Activated CD8-positive, alpha-beta memory T cell treated with anti-CD3 and anti-CD28 coated beads for 24 hours (primary cell): ENCODE measurements at regions not wholly inside any gene's neighbourhood (a gene's known extent, or its start where the extent isn't known, plus 50 kb on each side); places are given as distances from the start of the nearest gene placed in this dataset.
A peak's percentile ranks its signal among the peaks of the same experiment; 100 is the strongest.
"Not testable (repeated sequence)": the region's sequence is repeated elsewhere in the genome, so short reads cannot be mapped to it uniquely, and the experiment has no call there.

ENCODE experiments used
- DNase-seq: peaks from one replicate; pipeline ENCODE4 v3.0.0-alpha.2; 2020

- DNase-seq, result not testable (repeated sequence)
Observed at GRCh38 chr22:23437107-23437395, 143.0 kb downstream of the IGLL1 start.

GRCh38 chr22:23436354-23437106 lies 143.6 kb downstream of the IGLL1 start:
- not testable (repeated sequence) for DNase-seq

- DNase-seq, result not testable (repeated sequence)
Observed at GRCh38 chr22:23435186-23435585, 144.9 kb downstream of the IGLL1 start.

- not testable (repeated sequence) for DNase-seq
Observed at GRCh38 chr22:23434198-23434830, 145.8 kb downstream of the IGLL1 start.

- peak; percentile 71 for DNase-seq
Observed at GRCh38 chr22:23433127-23434005, 146.7 kb downstream of the IGLL1 start.

- not testable (repeated sequence) for DNase-seq
Observed at GRCh38 chr22:23432719-23433118, 147.4 kb downstream of the IGLL1 start.

- DNase-seq, result no peak
Observed at GRCh38 chr22:23431337-23432072, 148.6 kb downstream of the IGLL1 start.

- DNase-seq, result not testable (repeated sequence)
Observed at GRCh38 chr22:23424551-23425068, 155.5 kb downstream of the IGLL1 start.

- DNase-seq, result no peak
Observed at GRCh38 chr22:23424031-23424430, 156.1 kb downstream of the IGLL1 start.

- DNase-seq, result not testable (repeated sequence)
Observed at GRCh38 chr22:23422281-23422680, 157.8 kb downstream of the IGLL1 start.

- DNase-seq, result not testable (repeated sequence)
Observed at GRCh38 chr22:23421300-23421699, 158.8 kb downstream of the IGLL1 start.

GRCh38 chr22:23419931-23420330 lies 160.2 kb downstream of the IGLL1 start:
- DNase-seq, result no peak

- no peak for DNase-seq
Observed at GRCh38 chr22:23419171-23419570, 160.9 kb downstream of the IGLL1 start.

GRCh38 chr22:23418159-23418788 lies 161.8 kb downstream of the IGLL1 start:
- DNase-seq, result no peak

- DNase-seq, result not testable (repeated sequence)
Observed at GRCh38 chr22:23417327-23417726, 162.8 kb downstream of the IGLL1 start.

- DNase-seq, result not testable (repeated sequence)
Observed at GRCh38 chr22:23416169-23416690, 163.9 kb downstream of the IGLL1 start.

GRCh38 chr22:23415490-23415851 lies 164.6 kb downstream of the IGLL1 start:
- no peak for DNase-seq

GRCh38 chr22:23414727-23415489 lies 165.2 kb downstream of the IGLL1 start:
- no peak for DNase-seq

- no peak for DNase-seq
Observed at GRCh38 chr22:23411739-23412138, 168.4 kb downstream of the IGLL1 start.

GRCh38 chr22:23410411-23410810 lies 169.7 kb downstream of the IGLL1 start:
- DNase-seq, result no peak

GRCh38 chr22:23409976-23410375 lies 170.1 kb downstream of the IGLL1 start:
- DNase-seq, result no peak
